NCI-H2196 treated with DMSO at 0.1 percent for 48 hours (cell line): ENCODE measurements at regions not wholly inside any gene's neighbourhood (a gene's known extent, or its start where the extent isn't known, plus 50 kb on each side); places are given as distances from the start of the nearest gene placed in this dataset.

Experiments
- DNase-seq: peaks from one replicate; lab custom pipeline; 2025; ENCODE audit not compliant: unreplicated experiment; lab: John Stamatoyannopoulos, UW

DNA sequence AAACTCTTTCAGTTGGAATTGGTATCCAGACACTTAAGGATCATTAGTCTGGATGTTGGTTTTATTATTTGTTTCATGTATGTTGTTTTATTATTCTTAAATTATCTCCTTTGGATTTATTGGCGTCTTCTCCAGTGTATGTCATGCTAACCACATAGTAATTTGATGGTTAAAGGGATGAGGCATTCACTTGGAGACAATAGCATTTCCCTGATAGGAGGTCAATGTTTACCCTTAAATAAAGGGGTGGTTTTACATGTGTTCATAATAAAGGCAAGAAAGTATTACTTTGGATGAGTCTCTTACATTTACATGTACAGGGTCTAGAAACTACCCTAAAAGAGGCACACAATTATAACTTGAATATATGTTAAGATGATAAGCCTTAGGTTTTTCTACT is 51.2 kb upstream of the RNF144B start:
- no peak for DNase-seq

DNA sequence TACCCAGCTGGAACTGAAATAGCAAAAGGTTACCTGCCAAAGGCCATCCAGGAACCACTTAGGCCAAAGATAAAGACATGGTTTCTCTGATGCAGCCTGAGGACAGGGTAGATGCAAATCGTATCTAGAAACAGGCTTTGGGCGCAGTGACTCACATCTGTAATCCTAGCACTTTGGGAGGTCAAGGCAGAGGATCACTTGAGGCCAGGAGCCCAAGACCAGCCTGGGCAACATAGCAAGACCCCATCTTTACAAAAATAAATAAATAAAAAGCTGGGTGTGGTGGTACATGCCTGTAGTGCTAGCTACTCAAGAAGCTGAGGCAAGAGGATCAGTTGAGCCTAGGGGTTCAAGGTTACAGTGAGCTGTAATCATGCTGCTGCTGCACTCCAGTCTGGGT is 52.9 kb upstream of the RNF144B start:
- DNase-seq: no peak

DNA sequence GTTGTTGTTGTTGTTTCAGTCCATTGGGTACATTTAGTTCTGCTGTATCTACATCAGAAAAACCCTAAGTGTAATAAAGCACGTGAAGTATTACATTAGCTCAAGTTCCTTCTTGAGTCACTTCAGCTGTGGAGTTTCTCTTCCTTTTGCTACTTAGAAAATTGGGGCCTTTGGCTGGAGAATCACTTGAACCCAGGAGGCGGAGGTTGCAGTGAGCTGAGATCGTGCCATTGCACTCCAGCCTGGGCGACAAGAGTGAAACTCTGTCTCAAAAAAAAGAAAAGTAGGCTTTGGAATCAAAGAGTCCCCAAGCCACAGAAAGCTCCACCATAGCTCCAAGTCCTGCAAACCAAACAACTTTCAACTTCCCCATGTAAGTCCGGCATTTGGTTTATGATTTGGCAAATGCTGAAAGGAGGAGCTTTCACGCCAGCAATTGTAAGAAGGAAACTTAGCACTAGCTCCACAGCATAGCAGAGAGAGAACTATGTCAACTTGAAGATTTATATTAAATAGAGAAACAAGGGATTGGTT is 56.5 kb upstream of the RNF144B start:
- DNase-seq: no peak

DNA sequence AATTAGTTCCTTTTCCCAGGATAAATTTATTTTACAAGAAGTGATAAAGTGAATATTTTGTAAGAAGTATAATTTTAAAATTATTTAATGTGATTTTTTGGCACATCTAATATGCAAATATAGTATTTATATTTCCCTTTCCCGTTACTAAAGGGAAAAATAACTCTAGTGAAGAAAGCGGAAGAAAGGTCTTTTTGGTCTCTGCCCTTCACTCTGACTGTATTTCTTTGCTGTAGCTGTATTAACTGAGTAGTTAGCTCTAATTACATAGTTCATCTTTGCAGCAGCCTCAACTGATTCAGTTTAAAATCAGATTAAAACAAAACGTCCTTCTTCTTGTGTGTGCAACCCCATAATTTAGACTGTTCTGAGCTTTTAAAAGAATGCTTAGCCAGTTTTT is 57.4 kb upstream of the RNF144B start:
- DNase-seq: no peak

DNA sequence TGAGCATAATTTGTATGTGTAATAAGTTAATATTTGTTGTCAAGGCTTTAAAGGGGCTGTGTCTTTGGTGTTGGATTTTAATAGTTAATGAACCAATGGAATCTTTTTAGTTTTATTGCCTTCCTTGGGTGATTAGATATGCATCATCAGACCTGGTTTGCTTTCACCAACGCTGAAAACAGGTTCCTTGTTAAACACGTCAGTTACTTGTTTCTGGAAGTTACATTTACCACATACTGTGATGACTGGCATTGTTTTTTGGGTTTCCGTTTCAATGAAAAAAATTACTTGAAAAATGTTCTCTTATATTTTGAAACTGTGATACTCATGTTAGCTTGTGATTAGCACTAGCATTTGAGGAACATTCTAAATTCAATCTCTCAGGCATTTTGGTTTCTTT is 58.6 kb upstream of the RNF144B start:
- no peak for DNase-seq

DNA sequence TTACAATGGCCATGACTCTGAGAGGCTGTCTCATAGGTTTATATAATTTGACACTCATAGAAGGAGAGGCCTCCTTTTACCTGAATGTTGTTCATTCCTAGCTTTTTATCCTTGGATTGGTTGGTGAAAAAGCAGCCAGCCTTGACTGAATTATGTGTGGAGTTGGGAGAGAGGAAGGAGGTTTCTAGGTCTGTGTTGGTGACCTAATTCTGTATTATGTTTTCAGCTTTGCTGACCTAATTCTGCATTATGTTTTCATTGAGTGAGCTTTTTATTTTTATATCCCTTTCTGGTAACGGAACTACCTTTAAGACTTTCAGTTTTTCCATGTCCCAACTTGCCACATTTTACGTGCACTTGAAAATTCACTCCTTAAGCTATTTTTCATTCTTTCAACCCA is 59.1 kb upstream of the RNF144B start:
- no peak for DNase-seq

DNA sequence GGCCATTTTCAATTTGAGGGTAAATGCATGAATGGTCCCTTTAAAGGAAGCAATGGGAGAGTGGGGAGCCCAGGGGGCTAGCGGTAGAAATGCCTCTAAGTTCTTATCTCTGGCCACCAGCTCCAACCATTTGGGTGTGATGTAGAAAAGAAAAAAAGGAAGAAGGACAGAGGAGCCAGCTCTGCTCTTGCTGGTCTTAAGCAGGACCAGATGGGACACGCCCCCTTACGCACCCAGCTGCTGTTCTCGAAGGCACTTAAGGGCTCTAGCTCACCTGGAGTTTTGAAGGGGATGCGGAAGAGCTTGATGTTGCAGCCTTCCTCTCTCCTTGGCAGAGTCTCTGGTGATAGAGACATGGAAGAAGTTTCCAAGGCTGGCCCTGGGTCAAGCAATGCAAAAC is 59.5 kb upstream of the RNF144B start:
- no peak for DNase-seq

DNA sequence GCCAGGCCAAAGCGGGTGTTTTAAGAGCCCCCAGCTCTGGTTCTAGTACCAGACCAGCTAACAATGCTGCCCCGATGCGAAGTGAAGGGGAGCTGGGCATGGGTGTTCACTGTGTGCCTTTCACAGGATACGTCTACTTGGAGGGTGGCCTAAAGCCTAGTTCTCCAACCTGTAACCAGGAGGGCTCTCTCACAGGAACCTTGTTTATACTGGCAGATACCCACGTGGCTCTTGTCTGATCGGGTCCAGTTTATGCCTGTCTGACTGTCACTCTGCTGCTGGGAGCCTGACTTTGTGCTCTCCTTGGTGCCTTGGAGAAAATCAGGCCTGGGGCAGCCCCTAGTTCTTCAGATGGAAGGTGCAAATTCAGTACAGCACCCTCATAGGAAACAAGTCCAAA is 60.2 kb upstream of the RNF144B start:
- DNase-seq: no peak

DNA sequence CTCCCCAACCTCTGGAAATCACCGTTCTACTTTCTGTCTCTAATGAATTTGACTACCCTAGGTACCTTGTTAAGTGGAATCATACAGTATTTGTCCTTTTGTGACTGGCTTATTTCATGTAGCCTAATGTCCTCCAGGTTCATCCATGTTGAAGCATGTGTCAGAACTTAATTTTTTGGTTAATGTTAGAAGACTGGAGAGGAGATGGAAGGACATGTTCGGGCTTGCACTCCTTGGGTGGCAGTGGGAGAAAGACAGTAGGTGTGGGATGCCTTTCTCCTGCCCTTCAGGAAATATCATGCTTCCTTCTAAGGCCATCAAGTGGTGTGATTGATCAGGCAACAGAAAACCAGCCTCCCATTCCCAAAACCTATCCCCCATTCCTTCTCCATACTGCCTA is 61.1 kb upstream of the RNF144B start:
- no peak for DNase-seq

DNA sequence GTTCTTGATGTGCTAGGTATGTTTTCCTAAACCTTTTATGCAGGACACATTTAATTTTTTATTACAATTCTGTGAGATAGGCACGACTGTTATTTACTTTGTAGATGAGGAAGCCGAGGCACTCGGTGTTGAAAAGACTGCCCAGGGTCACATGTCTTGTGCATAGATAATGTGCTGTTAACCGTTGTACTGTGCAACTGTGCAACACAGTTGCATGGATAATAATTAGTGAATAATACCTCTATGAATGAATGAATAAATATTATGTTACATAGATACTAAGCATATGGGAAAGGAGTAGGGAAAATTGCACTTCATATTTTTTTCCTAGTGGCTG is 60.3 kb upstream of the DEK start:
- DNase-seq: no peak

DNA sequence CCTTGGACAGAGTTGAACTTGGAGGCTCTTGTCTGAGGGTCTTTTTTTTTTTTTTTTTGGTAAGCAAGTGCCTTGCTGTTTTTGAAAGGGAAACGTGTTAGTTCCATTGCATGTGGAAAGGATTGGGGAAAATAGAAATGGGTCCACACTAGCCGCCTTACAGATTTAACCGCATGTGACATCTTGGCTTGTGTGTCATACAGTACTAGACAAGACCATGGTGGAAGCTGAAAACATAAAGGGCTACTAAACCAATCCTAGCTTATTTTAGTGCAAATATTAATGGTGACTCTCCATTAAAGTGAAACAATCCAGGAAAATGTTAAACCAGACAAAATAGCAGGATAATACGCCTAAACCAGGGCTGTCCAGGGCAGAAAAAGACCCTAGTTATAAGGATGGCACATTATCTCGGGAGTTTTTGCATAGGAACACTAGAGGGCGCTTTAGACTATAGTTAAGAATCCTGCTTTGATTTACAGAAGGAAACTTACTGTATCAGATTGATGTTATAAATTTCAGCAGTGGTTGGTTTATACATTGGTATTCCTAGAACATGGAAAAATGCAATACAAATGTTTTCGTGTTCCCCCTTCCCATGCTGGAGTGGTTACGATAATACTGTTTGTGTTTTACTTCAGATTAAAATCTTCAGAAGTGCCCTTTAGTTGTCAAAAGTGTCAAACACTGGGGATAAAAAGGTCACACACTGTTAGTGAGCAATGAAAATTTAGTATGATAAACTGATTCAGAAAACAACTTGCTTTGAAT is 59.8 kb upstream of the DEK start:
- DNase-seq: peak; percentile 29

DNA sequence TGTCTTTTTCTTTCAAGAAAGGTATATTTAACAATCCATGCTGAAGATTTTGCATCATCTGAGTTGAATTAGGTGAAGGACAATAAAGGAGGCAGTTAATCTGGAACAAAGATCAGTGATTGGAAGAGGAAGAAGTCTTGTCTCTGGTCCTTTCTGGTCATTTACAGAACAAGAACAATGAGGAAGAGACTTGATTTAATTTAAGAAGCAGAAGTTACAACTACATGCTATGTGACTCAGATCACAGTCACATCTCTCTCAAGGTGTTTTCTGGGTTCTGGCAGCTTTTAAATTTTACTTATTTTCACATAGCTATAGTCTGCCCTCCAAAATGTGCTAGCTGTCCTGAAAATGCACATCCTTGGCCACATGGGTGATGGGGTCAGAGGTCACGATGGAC is 53.5 kb upstream of the DEK start:
- no peak for DNase-seq

DNA sequence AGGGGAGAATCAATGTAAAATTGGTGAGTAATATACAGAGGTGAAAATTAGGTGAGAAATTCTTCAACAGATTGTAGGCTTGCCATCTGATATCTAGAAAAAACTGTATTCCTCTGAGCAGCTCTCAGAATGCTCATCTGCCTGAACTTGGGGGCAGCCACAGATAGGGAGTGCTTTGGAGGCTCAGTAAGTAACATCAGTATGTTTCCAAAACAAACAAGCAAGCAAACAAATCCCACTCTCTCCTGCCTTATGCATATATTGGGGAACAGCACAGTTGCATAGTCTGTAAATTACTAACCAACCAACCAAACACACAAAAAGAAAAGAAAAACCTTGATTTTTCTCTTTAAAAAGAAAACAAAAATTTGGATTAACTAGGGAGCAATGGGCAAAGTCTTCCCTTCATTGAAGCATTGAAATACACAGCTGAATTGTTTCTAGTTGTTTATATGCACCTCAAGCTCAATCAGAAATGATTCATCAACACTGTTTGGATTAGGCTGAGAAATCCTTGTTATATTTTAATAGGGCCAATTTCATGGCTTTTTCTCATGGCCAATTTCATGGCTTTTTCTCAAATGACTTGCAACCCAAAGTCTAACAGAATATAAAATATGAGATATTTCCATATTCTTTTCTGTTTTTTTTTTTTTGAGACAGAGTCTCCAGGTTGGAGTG is 50.1 kb upstream of the DEK start:
- DNase-seq: no peak
